GM18951 (cell line): ENCODE measurements at regions not wholly inside any gene's neighbourhood (a gene's known extent, or its start where the extent isn't known, plus 50 kb on each side); places are given as distances from the start of the nearest gene placed in this dataset.
"Not testable (repeated sequence)": the region's sequence is repeated elsewhere in the genome, so short reads cannot be mapped to it uniquely, and the experiment has no call there.

Experiments
- POLR2A ChIP-seq: IDR thresholded peaks from 4 replicates; pipeline ENCODE4 v1.6.1; 2011; ENCODE audit warnings: mild to moderate bottlenecking; ENCODE audit not compliant: insufficient read length, insufficient read depth; ENCODE audit errors: extremely low read depth
- in situ Hi-C: fragments of 300-500 bp; cut with MboI; formaldehyde crosslinking; loops from one replicate; pipeline ENCODE4 v1.12.0; 2022; ENCODE audit warnings: low sequenced_read_pairs, mixed read lengths, inconsistent platforms; ENCODE audit not compliant: unreplicated experiment

GRCh38 chr3:177687291-177687690 is 490.0 kb upstream of the TBL1XR1 start:
- in situ Hi-C loops: no loop called here
- no peak for TF ChIP-seq POLR2A

GRCh38 chr3:177688152-177688551 is 490.9 kb upstream of the TBL1XR1 start:
- TF ChIP-seq POLR2A: no peak
- in situ Hi-C loops: no loop called here

- TF ChIP-seq POLR2A: no peak
- in situ Hi-C loops: no loop called here
Measured at GRCh38 chr3:177689077-177689476, 491.8 kb upstream of the TBL1XR1 start.

GRCh38 chr3:177689869-177690268 is 492.6 kb upstream of the TBL1XR1 start:
- in situ Hi-C loops: no loop called here
- TF ChIP-seq POLR2A: no peak

- in situ Hi-C loops: no loop called here
- TF ChIP-seq POLR2A: no peak
Measured at GRCh38 chr3:177690306-177690705, 493.0 kb upstream of the TBL1XR1 start.

GRCh38 chr3:177692304-177692975 is 495.2 kb upstream of the TBL1XR1 start:
- TF ChIP-seq POLR2A: no peak
- in situ Hi-C loops: no loop called here

GRCh38 chr3:177693616-177694264 is 496.5 kb upstream of the TBL1XR1 start:
- in situ Hi-C loops: no loop called here
- no peak for TF ChIP-seq POLR2A

GRCh38 chr3:177694316-177694715 is 497.0 kb upstream of the TBL1XR1 start:
- in situ Hi-C loops: no loop called here

GRCh38 chr3:177694951-177695350 is 497.7 kb upstream of the TBL1XR1 start:
- in situ Hi-C loops: no loop called here

More at GRCh38 chr3:177694316-177694715, 497.0 kb upstream of the TBL1XR1 start:
- no peak for TF ChIP-seq POLR2A

GRCh38 chr3:177700117-177700516 is 502.8 kb upstream of the TBL1XR1 start:
- in situ Hi-C loops: no loop called here
- TF ChIP-seq POLR2A: no peak

More at GRCh38 chr3:177694951-177695350, 497.7 kb upstream of the TBL1XR1 start:
- TF ChIP-seq POLR2A: no peak

GRCh38 chr3:177703788-177704187 is 506.5 kb upstream of the TBL1XR1 start:
- in situ Hi-C loops: no loop called here
- TF ChIP-seq POLR2A: no peak

GRCh38 chr3:177705976-177706823 is 508.9 kb upstream of the TBL1XR1 start:
- in situ Hi-C loops: no loop called here
- no peak for TF ChIP-seq POLR2A

- in situ Hi-C loops: not testable (repeated sequence)
Measured at GRCh38 chr3:177709470-177709869, 512.2 kb upstream of the TBL1XR1 start.
